ENCODE measurements at regions not wholly inside any gene's neighbourhood (a gene's known extent, or its start where the extent isn't known, plus 50 kb on each side); places are given as distances from the start of the nearest gene placed in this dataset.

GRCh38 chr6:139468178-139468819 is 93.9 kb upstream of the CITED2 start:
- TF ChIP-seq, protein P1, sequence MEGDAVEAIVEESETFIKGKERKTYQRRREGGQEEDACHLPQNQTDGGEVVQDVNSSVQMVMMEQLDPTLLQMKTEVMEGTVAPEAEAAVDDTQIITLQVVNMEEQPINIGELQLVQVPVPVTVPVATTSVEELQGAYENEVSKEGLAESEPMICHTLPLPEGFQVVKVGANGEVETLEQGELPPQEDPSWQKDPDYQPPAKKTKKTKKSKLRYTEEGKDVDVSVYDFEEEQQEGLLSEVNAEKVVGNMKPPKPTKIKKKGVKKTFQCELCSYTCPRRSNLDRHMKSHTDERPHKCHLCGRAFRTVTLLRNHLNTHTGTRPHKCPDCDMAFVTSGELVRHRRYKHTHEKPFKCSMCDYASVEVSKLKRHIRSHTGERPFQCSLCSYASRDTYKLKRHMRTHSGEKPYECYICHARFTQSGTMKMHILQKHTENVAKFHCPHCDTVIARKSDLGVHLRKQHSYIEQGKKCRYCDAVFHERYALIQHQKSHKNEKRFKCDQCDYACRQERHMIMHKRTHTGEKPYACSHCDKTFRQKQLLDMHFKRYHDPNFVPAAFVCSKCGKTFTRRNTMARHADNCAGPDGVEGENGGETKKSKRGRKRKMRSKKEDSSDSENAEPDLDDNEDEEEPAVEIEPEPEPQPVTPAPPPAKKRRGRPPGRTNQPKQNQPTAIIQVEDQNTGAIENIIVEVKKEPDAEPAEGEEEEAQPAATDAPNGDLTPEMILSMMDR (conservative IDR thresholded peaks at IDR 0.05 in 1 of 2, IDR thresholded peaks at IDR 0.05 in 1 of 2; ENCODE audit: extremely low read depth in 1 of 2, insufficient read depth in 1 of 2, low read depth in 1 of 2, low read length in 2 of 2) = no peak
- TF ChIP-seq EZH2 (IDR thresholded peaks at IDR 0.05; ENCODE audit: borderline replicate concordance, low read length) = no peak

Measured in mammary epithelial cell (primary cell).